GM18870 (cell line): ENCODE measurements at regions not wholly inside any gene's neighbourhood (a gene's known extent, or its start where the extent isn't known, plus 50 kb on each side); places are given as distances from the start of the nearest gene placed in this dataset.
"Not testable (repeated sequence)": the region's sequence is repeated elsewhere in the genome, so short reads cannot be mapped to it uniquely, and the experiment has no call there.

Source experiments
- ATAC-seq: cut with Tn5 transposase; IDR thresholded peaks from one replicate; pipeline ENCODE4 v1.9.1; 2021; ENCODE audit warnings: moderate library complexity; ENCODE audit not compliant: unreplicated experiment

- no peak for ATAC-seq
Observed at GRCh38 chr6:44733868-44734267, 346.4 kb downstream of the CDC5L start.

- ATAC-seq, result peak; percentile 44
Observed at GRCh38 chr6:44734886-44735629, 347.6 kb downstream of the CDC5L start.

GRCh38 chr6:44735630-44735963 lies 348.1 kb downstream of the CDC5L start:
- peak; percentile 43 for ATAC-seq

- ATAC-seq, result no peak
Observed at GRCh38 chr6:44737341-44737740, 349.8 kb downstream of the CDC5L start.

- no peak for ATAC-seq
Observed at GRCh38 chr6:44737829-44738528, 350.5 kb downstream of the CDC5L start.

GRCh38 chr6:44738601-44739146 lies 351.2 kb downstream of the CDC5L start:
- ATAC-seq, result no peak

DNA sequence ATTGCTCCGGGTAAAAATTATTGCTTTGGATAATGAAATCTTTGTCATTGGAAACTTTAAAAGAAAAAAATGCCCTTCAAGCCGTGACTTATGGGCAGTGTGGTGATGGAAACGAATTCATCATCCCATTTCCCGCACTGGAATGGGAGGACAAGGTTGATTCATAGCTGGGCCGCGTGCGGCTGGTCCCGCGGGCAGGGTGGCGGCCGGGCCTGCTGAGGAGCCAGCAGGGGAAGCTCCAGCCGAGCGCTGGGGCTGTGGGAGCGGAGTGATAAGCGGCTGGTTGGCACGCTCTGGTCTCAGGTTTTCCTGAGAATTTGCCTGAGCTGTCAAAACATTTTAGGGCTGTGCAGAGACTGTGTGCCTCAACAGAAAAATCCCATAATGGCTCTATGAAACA lies 351.7 kb downstream of the CDC5L start:
- no peak for ATAC-seq

- ATAC-seq, result no peak
Observed at GRCh38 chr6:44740566-44741120, 353.1 kb downstream of the CDC5L start.

GRCh38 chr6:44742201-44742600 lies 354.7 kb downstream of the CDC5L start:
- no peak for ATAC-seq

DNA sequence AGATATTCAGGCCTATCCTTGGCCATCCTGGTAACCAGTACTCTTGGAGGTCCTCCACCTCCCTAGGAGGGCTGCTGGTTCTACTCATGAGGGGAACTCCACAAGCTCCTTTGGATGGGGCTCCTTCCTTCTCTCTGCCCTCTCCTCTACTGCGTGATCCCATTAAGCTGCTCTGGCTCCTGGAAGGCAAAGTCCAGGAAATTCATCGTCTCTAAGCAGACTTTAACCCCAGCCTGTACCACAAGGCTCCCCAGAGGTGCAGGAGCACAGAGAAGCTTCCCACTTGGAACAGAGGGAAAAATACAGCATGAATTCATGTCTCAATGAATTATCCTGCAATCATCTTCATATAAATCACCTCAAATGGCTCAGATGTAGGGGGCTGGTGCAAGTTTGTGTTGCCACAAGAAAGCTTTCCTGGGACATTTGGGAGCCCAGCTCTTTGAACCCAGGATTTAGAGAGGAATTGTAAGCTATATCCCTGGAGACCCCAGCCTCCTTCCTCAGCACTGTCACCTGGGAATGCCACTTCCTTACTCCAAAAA lies 355.4 kb downstream of the CDC5L start:
- no peak for ATAC-seq

DNA sequence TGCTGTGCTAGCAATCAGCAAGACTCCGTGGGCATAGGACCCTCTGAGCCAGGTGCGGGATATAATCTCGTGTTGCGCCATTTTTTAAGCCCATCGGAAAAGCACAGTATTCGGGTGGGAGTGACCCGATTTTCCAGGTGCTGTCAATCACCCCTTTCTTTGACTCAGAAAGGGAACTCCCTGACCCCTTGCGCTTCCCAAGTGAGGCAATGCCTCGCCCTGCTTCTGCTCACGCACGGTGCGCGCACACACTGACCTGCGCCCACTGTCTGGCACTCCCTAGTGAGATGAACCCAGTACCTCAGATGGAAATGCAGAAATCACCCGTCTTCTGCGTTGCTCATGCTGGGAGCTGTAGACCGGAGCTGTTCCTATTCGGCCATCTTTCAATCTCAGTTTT lies 372.6 kb downstream of the CDC5L start:
- ATAC-seq, result not testable (repeated sequence)

GRCh38 chr6:44761046-44761445 lies 373.5 kb downstream of the CDC5L start:
- ATAC-seq, result no peak

- ATAC-seq, result no peak
Observed at GRCh38 chr6:44762496-44762895, 375.0 kb downstream of the CDC5L start.

DNA sequence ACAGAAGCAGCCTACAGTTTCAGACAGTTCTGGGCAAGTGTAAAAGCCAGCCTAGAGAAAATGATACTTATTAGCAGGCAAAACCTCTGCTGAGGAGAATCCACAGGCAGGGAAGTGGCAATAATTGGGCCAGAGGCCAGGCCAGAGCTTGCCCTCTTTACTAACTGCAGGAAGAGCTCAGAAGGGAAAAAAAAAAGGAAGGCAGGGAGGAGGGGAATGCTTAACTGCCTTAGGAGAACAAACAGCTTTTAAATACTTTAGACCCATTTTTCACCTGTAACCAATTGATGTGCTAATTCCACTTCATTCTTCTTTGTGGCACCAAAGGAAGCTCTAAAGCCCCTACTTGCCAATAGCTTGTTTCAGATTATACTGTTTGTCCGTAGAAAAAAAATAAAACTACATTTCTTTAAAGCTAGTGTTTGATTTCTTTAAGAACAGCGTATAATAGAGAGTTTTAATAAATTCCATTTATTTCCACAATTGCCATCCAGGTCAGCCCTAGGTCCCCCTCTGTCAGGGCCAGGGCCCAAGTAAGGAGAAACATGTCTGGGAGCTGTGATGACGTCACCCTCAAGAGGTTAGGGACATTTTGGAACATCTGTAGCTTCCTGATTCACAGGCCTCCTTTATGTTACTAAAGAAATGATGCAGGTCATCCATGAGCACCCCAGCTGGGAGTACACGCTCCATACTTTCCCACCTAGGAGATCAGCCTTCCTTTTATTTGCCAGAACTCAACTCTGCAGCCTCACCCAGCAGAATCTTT lies 384.3 kb downstream of the CDC5L start:
- no peak for ATAC-seq

DNA sequence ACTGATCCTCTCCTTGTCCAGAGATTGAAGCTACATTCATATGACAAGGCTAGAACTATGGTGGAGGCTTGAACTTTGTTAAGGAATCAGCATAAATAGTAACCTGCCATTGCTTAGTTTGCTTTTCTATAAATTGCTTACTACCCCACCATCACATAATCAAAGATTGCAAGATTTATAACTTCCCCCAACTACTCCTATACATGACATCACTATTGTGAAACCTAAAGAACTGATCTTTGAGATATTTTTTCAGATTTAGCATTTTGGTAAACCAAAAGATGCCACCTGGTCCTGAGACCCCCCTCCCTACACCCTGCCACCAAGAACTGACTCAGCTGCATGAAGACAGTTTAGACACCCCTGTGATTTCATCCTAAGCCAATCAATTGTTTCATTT lies 385.3 kb downstream of the CDC5L start:
- ATAC-seq, result no peak

DNA sequence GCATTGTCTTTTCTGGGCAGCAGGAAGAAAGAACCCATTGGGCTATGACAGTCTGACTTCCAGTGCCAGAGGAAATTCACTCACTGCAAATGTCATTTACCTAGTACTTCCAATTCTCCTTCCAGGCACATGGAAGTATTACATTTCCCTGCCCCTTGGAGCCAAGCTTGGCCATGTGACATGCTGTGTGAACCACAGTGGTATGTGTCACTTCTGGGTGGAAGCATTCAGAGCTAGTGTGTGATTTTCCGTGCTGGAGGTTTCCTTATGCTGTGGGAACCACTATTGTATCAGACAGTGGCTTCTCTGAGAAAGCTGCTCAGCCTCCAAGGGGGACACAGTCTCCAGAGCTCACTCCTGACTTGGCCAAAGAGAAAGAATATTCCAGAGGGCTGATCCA lies 387.6 kb downstream of the CDC5L start:
- ATAC-seq, result no peak

DNA sequence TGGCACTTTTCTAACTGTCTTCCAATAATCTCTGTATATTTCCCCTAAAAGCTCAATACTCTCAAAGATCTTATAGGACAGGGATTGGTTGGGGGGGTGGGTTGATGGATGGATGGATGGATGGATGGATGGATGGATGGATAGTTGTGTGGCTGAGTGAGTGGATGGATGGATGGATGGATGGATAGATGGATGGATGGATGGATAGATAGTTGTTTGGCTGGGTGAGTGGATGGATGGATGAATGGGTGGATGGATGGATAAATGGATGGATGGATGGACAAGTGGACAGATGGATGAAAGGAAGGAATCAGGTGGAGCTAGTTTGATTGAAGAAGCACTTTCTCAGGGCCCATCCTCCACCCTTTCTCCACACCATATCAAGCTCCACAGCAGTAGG lies 388.8 kb downstream of the CDC5L start:
- no peak for ATAC-seq

DNA sequence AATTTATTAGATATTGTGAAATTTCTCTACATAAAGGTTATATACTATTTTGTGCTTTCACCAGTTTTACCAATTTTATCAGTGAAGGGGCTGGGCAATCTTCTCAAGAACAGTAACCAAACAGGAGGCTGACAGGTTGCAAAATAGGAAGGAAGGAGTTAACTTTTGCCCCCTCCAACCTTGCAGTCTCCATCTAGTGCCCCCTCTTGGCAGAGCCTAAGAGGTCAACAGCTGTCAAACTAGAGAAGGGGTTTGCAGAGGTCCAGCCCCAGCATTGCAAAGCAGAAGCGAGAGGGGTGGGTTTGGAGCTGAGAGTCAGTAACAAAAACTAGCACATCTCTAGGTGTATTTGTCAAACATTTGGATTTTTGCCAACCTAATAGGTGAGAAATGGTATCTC lies 391.0 kb downstream of the CDC5L start:
- no peak for ATAC-seq
